ENCODE measurements at regions not wholly inside any gene's neighbourhood (a gene's known extent, or its start where the extent isn't known, plus 50 kb on each side); places are given as distances from the start of the nearest gene placed in this dataset.

- TF ChIP-seq CTCF (IDR thresholded peaks at IDR 0.05) = no peak
- no peak for TF ChIP-seq POLR2A (IDR thresholded peaks at IDR 0.05)
Measured at GRCh38 chr18:66160007-66160406, 409.2 kb downstream of the CDH7 start.
